HG03354 (cell line): ENCODE measurements at regions not wholly inside any gene's neighbourhood (a gene's known extent, or its start where the extent isn't known, plus 50 kb on each side); places are given as distances from the start of the nearest gene placed in this dataset.

Source experiments
- ATAC-seq: cut with Tn5 transposase; IDR thresholded peaks from one replicate; pipeline ENCODE4 v1.9.1; 2021; ENCODE audit warnings: mild to moderate bottlenecking; ENCODE audit not compliant: unreplicated experiment, poor library complexity, severe bottlenecking

GRCh38 chr16:65956100-65956499 lies 410.4 kb upstream of the CDH5 start:
- ATAC-seq, result no peak

DNA sequence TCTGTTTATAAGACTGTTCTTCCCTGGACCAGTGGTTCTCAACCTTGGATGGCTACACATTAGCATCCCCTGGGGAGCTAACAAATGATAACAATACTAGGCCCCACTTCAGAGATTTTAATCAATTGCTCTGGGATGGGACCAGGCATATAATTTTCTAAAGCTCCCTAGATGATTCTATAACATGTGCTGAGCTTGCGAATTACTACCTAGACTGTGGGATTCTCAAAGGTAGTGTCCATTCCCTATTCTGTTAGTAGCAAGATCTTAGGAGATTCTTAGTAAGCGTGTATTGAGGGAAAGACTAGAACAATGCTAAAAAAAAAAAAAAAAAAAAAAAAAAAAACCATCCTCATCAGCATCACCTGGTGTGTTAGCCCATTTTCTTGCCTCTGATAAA lies 412.0 kb upstream of the CDH5 start:
- ATAC-seq, result no peak

- no peak for ATAC-seq
Measured at GRCh38 chr16:65950211-65950610, 416.3 kb upstream of the CDH5 start.

DNA sequence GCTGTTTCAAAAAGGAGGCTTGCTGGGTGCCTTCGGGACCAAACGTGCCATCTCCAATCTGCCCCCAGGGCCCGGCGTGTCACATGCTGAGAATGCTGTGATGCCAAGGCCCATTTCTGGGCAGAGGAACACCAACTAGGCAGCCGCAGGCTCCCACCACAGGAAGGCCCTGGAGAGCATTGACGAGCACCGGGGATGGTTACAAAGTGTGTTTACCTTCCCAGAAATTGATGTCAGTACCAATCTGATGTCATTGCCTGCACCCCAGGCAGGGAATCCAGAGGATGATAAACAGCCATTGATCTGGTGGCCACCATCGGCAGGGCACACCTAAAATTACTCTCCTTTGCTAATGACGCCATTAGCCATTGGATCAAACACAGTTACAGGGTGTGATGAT lies 418.1 kb upstream of the CDH5 start:
- ATAC-seq, result no peak

GRCh38 chr16:65947951-65948350 lies 418.5 kb upstream of the CDH5 start:
- no peak for ATAC-seq

GRCh38 chr16:65945493-65945892 lies 421.0 kb upstream of the CDH5 start:
- ATAC-seq, result no peak

DNA sequence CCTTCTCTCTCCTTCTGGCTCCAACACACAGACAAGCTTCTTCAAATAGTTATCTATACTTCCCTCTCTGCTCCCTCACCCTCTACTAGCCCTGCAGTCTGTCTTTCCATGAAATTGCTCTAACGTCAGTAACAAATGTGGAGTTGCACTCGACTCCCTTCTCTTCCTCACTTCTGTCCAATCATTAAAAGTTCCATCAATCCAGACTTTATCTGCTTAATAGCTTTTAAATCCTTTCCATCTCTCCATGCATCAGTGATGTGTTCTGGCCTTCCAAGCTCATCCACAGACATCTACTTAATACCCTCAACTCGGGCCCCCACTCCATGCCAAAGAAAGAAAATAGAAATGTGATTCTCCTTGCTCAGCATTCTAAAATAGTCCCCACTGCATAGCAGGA lies 422.1 kb upstream of the CDH5 start:
- no peak for ATAC-seq

DNA sequence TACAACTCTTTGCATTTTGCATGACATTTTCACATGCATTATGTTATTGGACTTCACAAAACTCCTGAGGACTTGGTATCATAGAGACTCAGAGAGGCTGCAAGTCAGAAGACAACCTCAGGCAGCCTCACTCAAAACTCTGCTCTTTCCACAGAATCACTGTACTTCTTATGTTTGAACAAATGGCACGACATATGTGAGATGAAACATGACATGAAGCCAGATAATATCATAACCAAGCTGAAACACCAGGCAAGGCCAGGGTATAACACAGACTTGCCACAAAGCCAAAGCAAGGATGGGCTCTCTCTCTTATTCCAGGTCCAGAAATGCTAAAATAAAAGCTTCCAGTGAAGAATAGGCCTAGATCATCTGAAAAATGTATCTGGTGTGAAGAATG lies 425.8 kb upstream of the CDH5 start:
- no peak for ATAC-seq

GRCh38 chr16:65938083-65938482 lies 428.4 kb upstream of the CDH5 start:
- no peak for ATAC-seq

GRCh38 chr16:65937455-65937854 lies 429.0 kb upstream of the CDH5 start:
- no peak for ATAC-seq

DNA sequence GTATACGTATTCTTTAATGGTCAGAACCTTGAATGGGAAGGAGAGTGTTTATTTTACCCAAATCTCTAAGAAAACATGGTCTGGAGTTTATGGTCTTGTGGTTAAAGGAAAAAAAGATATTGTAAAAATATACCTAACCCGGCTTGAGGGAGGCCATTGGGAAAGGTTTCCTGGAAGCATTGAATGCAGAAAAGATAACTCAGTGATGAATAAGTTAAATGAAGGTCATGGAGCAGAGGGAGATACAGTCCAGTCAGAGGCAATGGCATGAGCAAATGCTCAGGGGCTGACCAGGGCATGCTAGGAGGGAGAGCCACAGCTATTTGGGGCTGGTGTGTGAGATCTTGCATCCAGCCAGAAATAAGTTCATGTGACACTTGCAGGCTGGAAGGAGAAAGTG lies 430.4 kb upstream of the CDH5 start:
- ATAC-seq, result no peak

DNA sequence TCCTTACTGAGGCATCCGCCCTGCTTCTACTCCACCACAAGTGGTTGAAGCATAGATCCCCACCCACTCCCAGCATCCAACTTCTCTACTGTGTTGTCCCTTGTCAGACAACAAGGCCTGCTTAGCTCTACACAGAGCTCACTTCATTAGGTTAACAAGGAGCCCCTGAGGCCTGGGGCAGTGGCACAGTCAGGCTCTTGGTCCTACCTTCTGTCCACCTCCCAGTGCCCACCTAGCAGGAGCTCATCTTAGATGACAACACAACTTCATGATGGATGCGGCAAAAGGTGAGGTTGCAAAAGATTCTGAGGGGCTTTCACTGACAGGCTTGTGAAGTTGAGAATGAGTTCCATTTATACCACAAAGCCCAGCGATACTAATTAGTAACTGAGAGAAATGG lies 432.0 kb upstream of the CDH5 start:
- ATAC-seq, result no peak

DNA sequence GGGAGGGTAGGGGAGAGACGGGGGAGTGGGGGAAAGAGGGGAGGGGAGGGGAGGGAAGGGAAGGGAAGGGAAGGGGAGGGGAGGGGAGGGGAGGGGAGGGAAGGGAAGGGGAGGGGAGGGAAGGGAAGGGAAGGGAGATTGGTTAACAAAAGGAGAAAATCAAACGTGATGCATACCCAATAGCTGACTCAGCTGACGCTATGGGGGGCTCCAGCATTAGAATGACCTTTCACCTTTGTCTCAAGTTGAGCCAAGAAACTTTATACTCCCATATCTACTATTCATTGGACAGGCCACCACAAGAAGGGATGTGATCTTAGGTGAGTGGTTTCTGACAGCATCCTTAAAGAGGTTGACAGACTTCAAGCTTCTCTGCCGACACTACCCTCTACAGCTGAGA lies 432.8 kb upstream of the CDH5 start:
- no peak for ATAC-seq

DNA sequence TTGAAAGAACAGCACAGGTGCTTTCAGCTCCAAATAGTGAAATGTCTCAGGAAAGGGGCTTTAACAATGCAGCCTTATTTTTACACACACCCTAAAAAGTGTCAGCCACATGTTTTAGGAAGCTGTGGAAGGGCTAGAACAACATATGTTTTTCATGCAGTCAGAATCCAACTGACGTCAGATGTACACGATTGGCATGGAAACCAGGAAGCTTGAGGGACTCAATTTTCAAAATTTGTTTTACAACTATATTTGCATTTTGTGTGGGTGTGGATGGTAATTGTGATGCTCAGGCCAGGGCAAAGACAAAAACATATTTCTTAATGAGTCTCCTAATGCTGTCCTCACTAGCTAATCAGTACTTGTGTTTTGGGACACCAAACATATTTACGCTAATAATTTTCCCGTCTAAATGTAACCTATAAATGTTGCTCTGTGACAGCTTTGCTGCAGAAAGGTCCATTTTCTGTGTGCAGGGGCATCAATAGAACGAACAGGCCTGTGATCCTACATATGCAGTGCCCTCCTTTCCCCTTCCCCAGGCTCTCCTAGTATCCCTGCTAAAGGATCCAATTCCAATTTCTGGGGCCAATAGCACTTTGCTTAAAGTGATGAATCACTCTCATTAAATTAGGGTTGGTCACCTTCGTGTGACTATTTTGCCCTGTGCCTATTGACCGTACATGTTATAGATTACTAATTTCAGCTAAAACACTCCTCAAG lies 434.0 kb upstream of the CDH5 start:
- no peak for ATAC-seq

DNA sequence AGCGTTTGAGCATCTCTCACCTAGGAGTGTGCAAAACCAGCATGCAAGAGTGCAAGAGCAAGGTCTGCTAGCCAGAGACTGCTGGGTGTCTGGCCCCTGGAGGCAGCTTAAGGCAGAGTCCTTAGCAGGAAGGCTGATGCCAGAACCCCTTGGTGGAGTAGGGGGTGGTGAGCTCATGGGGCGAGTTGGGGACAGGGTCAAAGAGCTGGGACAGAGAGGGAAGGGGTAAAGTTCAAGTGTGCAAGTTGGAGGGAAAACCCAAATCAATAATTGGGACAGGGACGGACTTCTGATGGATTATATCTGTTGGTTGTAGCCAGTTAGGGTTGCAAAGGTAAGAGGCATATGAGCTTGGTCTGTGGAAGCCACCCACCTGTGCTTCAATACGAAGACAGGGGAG lies 443.6 kb upstream of the CDH5 start:
- ATAC-seq, result no peak

- no peak for ATAC-seq
Measured at GRCh38 chr16:65919986-65920376, 446.5 kb upstream of the CDH5 start.

- no peak for ATAC-seq
Measured at GRCh38 chr16:65919145-65919985, 447.1 kb upstream of the CDH5 start.

DNA sequence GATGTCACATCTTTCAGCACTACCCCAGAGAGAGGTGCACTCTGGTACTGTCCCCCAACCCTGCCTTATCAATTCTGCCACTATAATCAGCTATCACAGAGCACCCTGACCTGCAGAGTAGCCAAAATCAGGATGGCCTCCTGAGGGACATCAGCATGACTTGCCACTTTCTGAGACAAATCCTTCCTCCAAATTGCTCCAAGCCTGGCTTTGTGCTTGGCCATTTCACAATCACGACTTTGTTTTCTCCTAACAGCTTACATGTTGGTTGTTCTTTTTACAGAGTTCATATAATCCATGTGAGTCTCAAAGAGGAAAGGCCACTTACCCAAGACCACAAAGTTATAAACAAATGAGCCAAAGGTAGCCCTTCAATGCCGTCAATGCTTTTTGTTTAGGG lies 449.0 kb upstream of the CDH5 start:
- ATAC-seq, result no peak

GRCh38 chr16:65916995-65917394 lies 449.5 kb upstream of the CDH5 start:
- ATAC-seq, result no peak

DNA sequence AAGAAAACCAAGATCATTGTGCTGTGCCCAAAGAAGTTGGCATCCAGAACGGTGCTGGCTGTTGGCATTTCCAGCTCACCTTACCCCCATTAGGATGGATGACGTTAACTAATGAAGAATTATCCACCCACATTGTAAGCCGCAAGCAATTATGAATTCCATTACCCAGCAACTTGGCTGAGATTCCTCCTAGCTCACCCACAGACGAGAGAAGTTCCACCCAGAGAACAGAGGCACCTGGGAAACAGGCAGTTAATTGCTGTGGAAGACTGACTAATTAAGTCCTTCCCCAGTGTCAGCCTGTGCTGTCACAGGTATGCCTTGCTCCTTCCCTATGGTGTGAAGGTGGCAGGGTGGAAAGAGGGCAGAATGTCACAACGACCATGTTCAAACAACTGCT lies 456.2 kb upstream of the CDH5 start:
- no peak for ATAC-seq

GRCh38 chr16:65909310-65910050 lies 457.0 kb upstream of the CDH5 start:
- ATAC-seq, result no peak
